ENCODE measurements at regions not wholly inside any gene's neighbourhood (a gene's known extent, or its start where the extent isn't known, plus 50 kb on each side); places are given as distances from the start of the nearest gene placed in this dataset.
A peak's percentile ranks its signal among the peaks of the same experiment; 100 is the strongest.
"Not testable (repeated sequence)": the region's sequence is repeated elsewhere in the genome, so short reads cannot be mapped to it uniquely, and the experiment has no call there.

- DNase-seq (ENCODE audit: low read depth in 2 of 2) = not testable (repeated sequence)
These were observed 187.4 kb downstream of the FAM72C start for GRCh38 chr1:143784239-143784882.

DNA sequence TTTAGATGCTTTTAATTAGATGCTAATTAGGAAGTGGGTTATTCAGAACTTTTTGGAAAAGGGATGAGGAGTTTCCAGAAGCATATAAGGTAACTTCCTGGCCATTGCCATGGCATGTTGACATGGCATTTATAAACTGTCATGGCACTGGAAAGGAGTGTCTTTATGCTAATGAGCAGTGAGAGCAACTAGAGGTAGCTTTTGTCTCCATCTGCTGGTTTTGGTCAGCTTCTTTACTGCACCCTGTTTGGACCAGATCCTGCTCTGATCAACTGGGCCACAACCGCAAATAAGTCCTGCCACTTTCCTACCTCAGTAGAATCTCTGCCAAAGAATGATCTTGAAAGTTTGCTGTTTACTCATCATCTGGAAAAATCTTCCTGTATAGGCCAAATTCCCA is 193.6 kb downstream of the FAM72C start:
- not testable (repeated sequence) for DNase-seq (ENCODE audit: low read depth in 2 of 2)

DNA sequence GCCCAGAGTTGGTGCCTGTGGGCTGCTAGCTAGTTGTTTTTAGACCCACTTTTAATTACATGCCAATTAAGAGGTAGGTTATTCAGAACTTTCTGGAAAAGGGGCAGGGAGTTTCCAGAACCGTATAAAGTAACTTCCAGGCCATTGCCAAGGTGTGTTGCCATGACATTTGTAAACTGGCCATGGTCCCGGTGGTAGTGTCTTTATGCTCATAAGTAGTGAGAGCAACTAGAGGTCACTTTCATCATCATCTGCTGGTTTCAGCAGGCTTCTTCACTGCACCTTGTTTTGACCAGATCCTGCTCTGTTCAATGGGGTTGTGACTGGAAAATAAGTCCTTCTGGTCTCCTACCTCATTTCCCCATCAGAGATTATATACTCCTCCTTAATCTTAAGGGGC is 207.0 kb downstream of the FAM72C start:
- not testable (repeated sequence) for DNase-seq (ENCODE audit: low read depth in 2 of 2)

GRCh38 chr1:143760366-143760765 is 211.4 kb downstream of the FAM72C start:
- DNase-seq (ENCODE audit: low read depth in 2 of 2) = peak; percentile 1 to 40

- DNase-seq (ENCODE audit: low read depth in 2 of 2) = not testable (repeated sequence)
These were observed 215.8 kb downstream of the FAM72C start for GRCh38 chr1:143755961-143756360.

GRCh38 chr1:143748906-143749305 is 222.9 kb downstream of the FAM72C start:
- no peak for DNase-seq (ENCODE audit: low read depth in 2 of 2)

DNA sequence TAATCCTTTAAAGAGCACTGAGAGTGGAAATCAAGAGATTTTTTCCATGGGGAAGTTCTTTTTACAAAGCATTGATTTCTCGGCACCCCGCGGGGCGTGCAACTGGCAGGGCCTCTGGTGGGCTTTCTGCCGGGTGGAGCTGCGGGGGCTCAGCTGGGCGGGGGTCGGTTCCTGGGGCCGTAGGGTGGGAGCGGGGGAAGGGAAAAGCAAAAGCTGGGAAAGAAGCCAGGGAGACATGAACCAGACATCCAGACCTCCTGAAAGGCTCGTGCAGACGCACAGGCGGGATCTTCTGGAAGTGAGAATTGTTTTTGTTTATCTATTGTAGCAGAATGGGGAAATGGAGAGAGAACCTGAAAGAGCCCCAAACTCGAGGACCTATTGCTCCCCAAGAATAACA is 235.2 kb downstream of the FAM72C start:
- no peak for DNase-seq (ENCODE audit: low read depth in 2 of 2)

- peak in 1 of 2 donors; percentile 12 for DNase-seq (ENCODE audit: low read depth in 2 of 2)
These were observed 235.9 kb downstream of the FAM72C start for GRCh38 chr1:143735764-143736461.

- DNase-seq (ENCODE audit: low read depth in 2 of 2) = not testable (repeated sequence)
These were observed 237.5 kb downstream of the FAM72C start for GRCh38 chr1:143734261-143734660.

- not testable (repeated sequence) for DNase-seq (ENCODE audit: low read depth in 2 of 2)
These were observed 240.9 kb downstream of the FAM72C start for GRCh38 chr1:143730890-143731289.

DNA sequence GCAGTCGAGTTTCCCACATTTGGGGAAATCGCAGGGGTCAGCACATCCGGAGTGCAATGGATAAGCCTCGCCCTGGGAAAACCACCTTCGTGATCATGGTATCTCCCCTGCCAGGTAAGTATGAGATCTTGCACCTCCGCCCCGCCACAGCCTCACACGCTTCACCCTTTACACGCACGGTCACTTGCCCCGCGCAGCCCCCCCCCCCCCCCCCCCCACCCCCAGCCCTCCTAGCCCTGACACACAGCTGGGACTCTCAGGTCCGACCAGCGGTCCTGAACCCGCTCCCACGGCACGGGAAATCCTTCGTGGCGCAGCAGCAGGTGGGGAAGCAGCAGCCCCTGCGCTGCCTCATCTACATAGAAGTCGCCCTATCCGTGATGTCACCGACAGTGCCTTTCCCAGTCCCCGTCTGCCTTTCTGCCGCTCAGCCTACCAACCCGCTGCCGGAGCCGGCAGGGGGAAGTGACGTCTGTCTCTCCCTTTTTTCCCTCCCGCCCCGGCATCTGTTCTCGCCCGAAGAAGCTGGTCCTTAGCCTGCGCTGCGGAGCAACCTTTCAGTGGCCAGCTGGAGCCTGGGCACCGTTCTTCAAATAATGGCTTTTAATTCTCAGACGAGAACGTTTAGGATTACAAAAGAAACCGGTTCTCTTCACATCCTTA is 242.2 kb downstream of the FAM72C start:
- peak in 1 of 2 donors; percentile 17 for DNase-seq (ENCODE audit: low read depth in 2 of 2)

- DNase-seq (ENCODE audit: low read depth in 2 of 2) = not testable (repeated sequence)
These were observed 242.9 kb downstream of the FAM72C start for GRCh38 chr1:143728802-143729448.

GRCh38 chr1:143727263-143727662 is 244.5 kb downstream of the FAM72C start:
- no peak for DNase-seq (ENCODE audit: low read depth in 2 of 2)

- DNase-seq (ENCODE audit: low read depth in 2 of 2) = no peak
These were observed 250.8 kb downstream of the FAM72C start for GRCh38 chr1:143721024-143721373.

DNA sequence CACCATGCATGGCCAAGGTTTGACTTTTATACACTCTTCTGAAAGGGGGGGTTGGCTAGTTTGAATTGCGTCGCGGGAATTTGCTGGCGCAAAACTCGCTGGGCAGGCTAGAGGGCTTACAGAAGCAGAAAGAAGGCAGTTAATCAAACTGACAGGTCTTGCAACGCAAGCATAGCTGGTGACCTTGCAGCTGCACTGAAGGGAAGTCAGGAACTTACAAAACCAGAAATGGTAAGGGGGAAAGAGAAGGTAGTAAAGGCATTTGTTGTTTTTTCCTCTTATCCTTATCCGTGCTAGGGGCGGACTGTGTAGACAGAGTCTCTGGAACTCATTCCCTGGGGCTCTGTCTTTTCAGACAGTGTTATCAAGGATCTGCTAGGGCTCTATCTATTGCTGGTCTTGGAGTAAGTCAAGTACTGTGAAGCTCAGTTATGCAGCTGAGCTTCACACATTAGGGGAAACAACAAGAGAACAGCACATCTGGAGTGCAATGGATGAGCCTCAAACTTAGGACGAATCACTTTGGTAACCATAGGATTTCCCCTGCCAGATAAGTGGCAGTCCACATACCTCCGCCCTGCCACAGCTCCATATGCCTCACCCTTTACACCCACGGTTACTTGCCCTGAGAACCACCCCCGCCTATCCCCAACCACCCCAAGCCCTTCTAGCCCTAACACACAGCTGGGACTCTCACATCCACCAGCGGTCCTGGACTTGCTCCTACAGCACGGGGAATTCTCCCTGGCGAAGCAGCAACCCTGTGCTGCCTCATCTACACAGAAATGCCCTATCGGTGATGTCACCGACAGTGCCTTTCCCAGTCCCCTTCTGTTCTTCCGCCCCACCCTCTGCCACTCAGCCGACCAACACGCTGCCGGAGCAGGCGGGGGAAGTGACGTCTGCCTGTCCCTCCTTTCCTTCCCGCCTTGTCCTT is 251.4 kb downstream of the FAM72C start:
- DNase-seq (ENCODE audit: low read depth in 2 of 2) = peak in 1 of 2 donors; percentile 2

DNA sequence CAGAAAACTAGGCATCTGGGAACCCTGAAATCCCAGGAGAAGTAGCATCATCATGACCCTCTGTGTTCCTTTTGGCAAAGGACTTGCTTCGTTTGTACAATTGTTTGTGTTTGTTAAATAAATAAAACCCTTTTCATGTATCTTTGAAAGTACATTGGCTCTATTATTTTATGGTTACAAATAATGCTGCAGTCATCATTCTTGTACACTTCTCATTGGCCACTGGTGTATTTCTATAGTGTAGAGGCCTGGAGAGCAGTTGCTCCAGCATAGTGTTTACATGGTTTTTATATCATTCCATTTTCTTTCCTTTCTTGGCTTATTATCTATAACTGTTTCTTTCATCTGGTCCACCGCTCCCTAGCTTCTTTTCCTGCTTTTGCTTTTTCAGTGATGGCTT is 253.3 kb downstream of the FAM72C start:
- no peak for DNase-seq (ENCODE audit: low read depth in 2 of 2)

DNA sequence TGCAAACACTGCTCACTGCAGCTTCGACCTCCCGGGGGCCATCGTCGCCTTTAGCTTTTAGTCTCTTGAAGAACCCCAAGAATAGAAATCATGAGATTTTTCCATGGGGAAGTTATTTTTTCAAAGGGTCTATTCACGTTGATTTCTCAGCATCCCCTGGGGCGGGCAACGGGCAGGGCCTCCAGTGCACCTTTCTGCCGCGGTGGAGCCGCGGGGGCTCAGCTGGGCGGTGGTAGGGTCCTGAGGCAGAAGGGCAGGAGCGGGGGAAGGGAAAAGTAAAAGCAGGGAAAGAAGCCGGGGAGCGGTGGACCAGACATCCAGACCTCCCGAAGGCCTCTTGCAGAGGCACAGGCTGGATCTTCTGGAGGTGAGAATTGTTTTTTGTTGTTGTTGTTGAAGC is 253.8 kb downstream of the FAM72C start:
- DNase-seq (ENCODE audit: low read depth in 2 of 2) = no peak

GRCh38 chr1:143717434-143717833 is 254.4 kb downstream of the FAM72C start:
- DNase-seq (ENCODE audit: low read depth in 2 of 2) = no peak

DNA sequence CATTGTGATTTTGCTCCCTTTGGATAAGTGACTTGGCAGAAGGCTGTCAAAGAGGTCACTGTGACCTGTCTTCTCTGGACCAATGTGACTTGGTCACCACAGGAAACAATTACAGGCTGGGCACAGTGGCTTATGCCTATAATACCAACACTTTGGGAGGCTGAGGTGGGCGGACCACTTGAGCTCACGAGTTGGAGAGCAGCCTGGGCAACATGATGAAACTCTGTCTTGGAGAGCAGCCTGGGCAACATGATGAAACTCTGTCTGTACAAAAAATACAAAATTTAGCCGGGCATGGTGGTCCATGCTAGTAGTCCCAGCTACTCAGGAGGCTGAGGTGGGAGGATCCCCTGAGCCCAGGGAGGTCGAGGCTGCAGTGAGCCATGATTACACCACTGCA is 256.9 kb downstream of the FAM72C start:
- not testable (repeated sequence) for DNase-seq (ENCODE audit: low read depth in 2 of 2)

- DNase-seq (ENCODE audit: low read depth in 2 of 2) = peak; percentile 6 to 22
These were observed 262.1 kb downstream of the FAM72C start for GRCh38 chr1:143709606-143710259.

DNA sequence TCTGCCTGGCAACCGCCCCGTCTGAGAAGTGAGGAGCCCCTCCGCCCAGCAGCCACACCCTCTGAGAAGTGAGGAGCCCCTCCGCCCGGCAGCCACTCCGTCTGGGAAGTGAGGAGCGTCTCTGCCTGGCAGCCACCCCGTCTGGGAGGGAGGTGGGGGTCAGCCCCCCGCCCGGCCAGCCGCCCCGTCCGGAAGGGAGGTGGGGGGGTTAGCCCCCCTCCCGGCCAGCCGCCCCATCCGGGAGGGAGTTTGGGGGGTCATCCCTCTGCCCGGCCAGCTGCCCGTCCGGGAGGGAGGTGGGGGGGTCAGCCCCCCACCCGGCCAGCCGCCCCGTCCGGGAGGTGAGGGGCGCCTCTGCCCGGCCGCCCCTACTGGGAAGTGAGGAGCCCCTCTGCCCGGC is 269.0 kb downstream of the FAM72C start:
- not testable (repeated sequence) for DNase-seq (ENCODE audit: low read depth in 2 of 2)
